Body of pancreas (tissue), 4 donors: ENCODE measurements at regions not wholly inside any gene's neighbourhood (a gene's known extent, or its start where the extent isn't known, plus 50 kb on each side); places are given as distances from the start of the nearest gene placed in this dataset.

Experiments
- ATAC-seq: fragments of 150-250 bp; one replicate; pipeline ENCODE4 v1.9.1; 2016
- DNase-seq, 4 donors: peaks; one replicate each; pipeline ENCODE4 v3.0.0-alpha.2; 2019
- H3K27ac ChIP-seq, 4 donors: fragments of 200-600 bp; sonication (generic); 1 replicate in 3 of 4; 2 replicates in 1 of 4; pipeline versions ENCODE4 v1.5.1 to v1.6.1; 2016 to 2019; ENCODE audit warnings: mild to moderate bottlenecking in 1 of 4, mixed read lengths in 1 of 4, moderate library complexity in 1 of 4
- H3K27me3 ChIP-seq, 2 donors: fragments of 200-600 bp; sonication (generic); one replicate each; pipeline ENCODE4 v1.6.0; 2016; ENCODE audit warnings: mild to moderate bottlenecking in 1 of 2
- H3K36me3 ChIP-seq, 2 donors: fragments of 200-600 bp; sonication (generic); replicated peaks in 1 of 2; 2 replicates each; pipeline ENCODE4 v1.5.1; 2016; ENCODE audit warnings: low read depth in 2 of 2; ENCODE audit not compliant: insufficient read depth in 1 of 2
- H3K4me1 ChIP-seq: fragments of 200-600 bp; sonication (generic); one replicate; pipeline ENCODE4 v1.6.0; 2016
- H3K4me3 ChIP-seq, 2 donors: fragments of 200-600 bp; sonication (generic); 1 replicate in 1 of 2; 2 replicates in 1 of 2; pipeline ENCODE4 v1.5.1; 2016 to 2019
- H3K9me3 ChIP-seq, 3 donors: fragments of 200-600 bp; sonication (generic); 1 replicate in 2 of 3; 2 replicates in 1 of 3; pipeline ENCODE4 v1.5.1; 2016
- POLR2A ChIP-seq, 3 donors: fragments of 450-650 bp; IDR thresholded peaks; one replicate each; pipeline ENCODE4 v1.6.1; 2016; ENCODE audit warnings: antibody characterized with exemption in 3 of 3, mild to moderate bottlenecking in 2 of 3
- WGBS, 2 donors: methylation state at CpG; one replicate each; pipeline ENCODE4 v1.1.5; 2017; 5-methylcytosine and 5-hydroxymethylcytosine counted together
- intact Hi-C: fragments of 100-400 bp; cut with DNase I; formaldehyde crosslinking; loops from one replicate; pipeline ENCODE4 v1.15.1; 2023
- TF ChIP-seq, protein P1 (sequence below), 7 experiments: fragments of 450-650 bp in 4 of 7; fragments of 200-600 bp in 3 of 7; sonication (generic) in 3 of 7; IDR thresholded peaks; one replicate each; pipeline ENCODE4 v1.5.1; 2016 to 2019; ENCODE audit warnings: antibody characterized with exemption in 7 of 7

GRCh38 chr5:38642189-38642911 is 85.9 kb upstream of the LIFR start:
- Histone ChIP-seq H3K4me1 (peaks cover 47% of the 10 kb centered on the region), H3K36me3 (no peaks in the 10 kb centered on the region), H3K27me3 (no peaks in the 10 kb centered on the region), H3K4me3 (no peak overlapping the region), H3K9me3 (no peaks in the 10 kb centered on the region), H3K27ac (no peak overlapping the region)
- ATAC-seq (no peak), DNase-seq (no peak)
- TF ChIP-seq, protein P1, sequence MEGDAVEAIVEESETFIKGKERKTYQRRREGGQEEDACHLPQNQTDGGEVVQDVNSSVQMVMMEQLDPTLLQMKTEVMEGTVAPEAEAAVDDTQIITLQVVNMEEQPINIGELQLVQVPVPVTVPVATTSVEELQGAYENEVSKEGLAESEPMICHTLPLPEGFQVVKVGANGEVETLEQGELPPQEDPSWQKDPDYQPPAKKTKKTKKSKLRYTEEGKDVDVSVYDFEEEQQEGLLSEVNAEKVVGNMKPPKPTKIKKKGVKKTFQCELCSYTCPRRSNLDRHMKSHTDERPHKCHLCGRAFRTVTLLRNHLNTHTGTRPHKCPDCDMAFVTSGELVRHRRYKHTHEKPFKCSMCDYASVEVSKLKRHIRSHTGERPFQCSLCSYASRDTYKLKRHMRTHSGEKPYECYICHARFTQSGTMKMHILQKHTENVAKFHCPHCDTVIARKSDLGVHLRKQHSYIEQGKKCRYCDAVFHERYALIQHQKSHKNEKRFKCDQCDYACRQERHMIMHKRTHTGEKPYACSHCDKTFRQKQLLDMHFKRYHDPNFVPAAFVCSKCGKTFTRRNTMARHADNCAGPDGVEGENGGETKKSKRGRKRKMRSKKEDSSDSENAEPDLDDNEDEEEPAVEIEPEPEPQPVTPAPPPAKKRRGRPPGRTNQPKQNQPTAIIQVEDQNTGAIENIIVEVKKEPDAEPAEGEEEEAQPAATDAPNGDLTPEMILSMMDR (IDR thresholded peaks at IDR 0.05): no peak
- TF ChIP-seq POLR2A (IDR thresholded peaks at IDR 0.05): no peak
- WGBS, 2 donors: 72 to 84% methylated on average over 7 of the region's 7 CpGs
- intact Hi-C loops: no loop called here

GRCh38 chr5:38643616-38644015 is 87.2 kb upstream of the LIFR start:
- TF ChIP-seq POLR2A (IDR thresholded peaks at IDR 0.05): no peak
- TF ChIP-seq, protein P1 (IDR thresholded peaks at IDR 0.05): no peak
- H3K27ac ChIP-seq: no peak overlapping the region
- WGBS, 2 donors: 88 to 97% methylated on average over 4 of the region's 4 CpGs
- H3K27me3 ChIP-seq: no peaks in the 10 kb centered on the region
- DNase-seq (no peak), ATAC-seq (no peak)
- intact Hi-C loops: no loop called here
- no peak overlapping the region for H3K4me3 ChIP-seq
- H3K4me1 ChIP-seq: peaks cover 37% of the 10 kb centered on the region
- H3K9me3 ChIP-seq: no peaks in the 10 kb centered on the region
- no peaks in the 10 kb centered on the region for H3K36me3 ChIP-seq

GRCh38 chr5:38645508-38645907 is 89.1 kb upstream of the LIFR start:
- H3K9me3 ChIP-seq: no peaks in the 10 kb centered on the region
- H3K36me3 ChIP-seq: no peaks in the 10 kb centered on the region
- no peak overlapping the region for H3K27ac ChIP-seq
- intact Hi-C loops: no loop called here
- no peaks in the 10 kb centered on the region for H3K27me3 ChIP-seq
- ATAC-seq (no peak), DNase-seq (no peak)
- no peak for TF ChIP-seq POLR2A (IDR thresholded peaks at IDR 0.05)
- TF ChIP-seq, protein P1 (IDR thresholded peaks at IDR 0.05): no peak
- H3K4me1 ChIP-seq: peaks cover 18% of the 10 kb centered on the region
- no peak overlapping the region for H3K4me3 ChIP-seq

DNA sequence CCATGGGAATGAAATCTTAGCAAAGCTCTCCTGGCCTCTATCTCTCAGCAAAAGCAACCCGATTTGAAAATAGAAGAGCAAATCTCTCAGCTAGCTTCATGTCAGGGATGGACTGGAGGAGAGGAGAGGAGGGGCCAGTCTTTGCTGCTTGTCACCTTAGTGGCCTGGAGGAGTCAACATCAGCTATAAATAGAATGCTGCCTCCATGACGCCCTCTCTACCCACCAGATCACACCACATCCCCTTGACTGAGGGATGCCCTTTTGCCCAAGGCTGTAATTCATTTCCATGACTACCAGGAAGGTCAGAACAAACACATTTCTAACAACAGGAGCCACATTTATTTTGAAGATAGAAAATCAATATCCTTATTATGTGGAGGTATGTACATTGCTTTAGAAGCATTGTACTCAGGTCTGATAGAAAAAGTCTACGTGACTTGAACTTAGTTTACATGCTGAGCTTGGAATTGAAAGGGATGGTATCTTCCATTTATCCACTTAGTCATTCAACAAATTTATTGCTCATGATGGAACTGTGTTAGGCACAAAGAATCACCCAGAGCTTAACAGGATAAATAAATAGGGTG is 92.4 kb upstream of the LIFR start:
- ATAC-seq: no peak
- DNase-seq: no peak
- no peaks in the 10 kb centered on the region for H3K27me3 ChIP-seq
- no peak overlapping the region for H3K4me3 ChIP-seq
- no peaks in the 10 kb centered on the region for H3K9me3 ChIP-seq
- TF ChIP-seq POLR2A (IDR thresholded peaks at IDR 0.05): no peak
- TF ChIP-seq, protein P1 (IDR thresholded peaks at IDR 0.05): no peak
- WGBS, 2 donors: 61 to 73% methylated on average over 3 of the region's 3 CpGs
- H3K36me3 ChIP-seq: no peaks in the 10 kb centered on the region
- H3K27ac ChIP-seq: no peak overlapping the region
- no peaks in the 10 kb centered on the region for H3K4me1 ChIP-seq
- intact Hi-C loops: no loop called here

DNA sequence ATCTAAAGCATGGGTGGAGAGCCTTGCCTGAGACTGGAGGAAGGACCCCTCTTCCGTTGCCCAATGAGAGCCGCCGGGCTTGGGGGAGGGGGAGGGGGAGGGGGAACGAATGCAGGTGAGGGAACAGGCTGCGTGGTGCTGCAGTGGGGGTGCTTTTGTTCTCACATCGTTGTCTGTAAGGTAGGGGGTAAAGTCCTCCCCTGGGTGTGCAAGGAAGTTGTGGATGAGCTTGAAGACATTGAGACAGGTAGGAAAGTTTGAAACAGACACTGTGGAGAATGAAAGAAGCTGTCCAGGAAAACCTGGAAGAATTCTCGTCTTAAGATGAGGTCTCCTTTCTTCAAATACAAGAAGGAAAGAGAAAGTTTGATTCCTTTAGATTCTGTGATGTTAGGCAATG is 94.1 kb upstream of the LIFR start:
- Histone ChIP-seq H3K9me3 (no peaks in the 10 kb centered on the region), H3K4me1 (no peaks in the 10 kb centered on the region), H3K4me3 (no peak overlapping the region), H3K27ac (no peak overlapping the region), H3K27me3 (no peaks in the 10 kb centered on the region), H3K36me3 (no peaks in the 10 kb centered on the region)
- intact Hi-C loops: no loop called here
- no peak for ATAC-seq
- DNase-seq: no peak
- TF ChIP-seq POLR2A (IDR thresholded peaks at IDR 0.05): no peak
- TF ChIP-seq, protein P1 (IDR thresholded peaks at IDR 0.05): no peak
- 41 to 63% methylated on average over 7 of the region's 7 CpGs for WGBS, 2 donors
